ENCODE measurements at regions not wholly inside any gene's neighbourhood (a gene's known extent, or its start where the extent isn't known, plus 50 kb on each side); places are given as distances from the start of the nearest gene placed in this dataset.
A peak's percentile ranks its signal among the peaks of the same experiment; 100 is the strongest.
"Not testable (repeated sequence)": the region's sequence is repeated elsewhere in the genome, so short reads cannot be mapped to it uniquely, and the experiment has no call there.

DNA sequence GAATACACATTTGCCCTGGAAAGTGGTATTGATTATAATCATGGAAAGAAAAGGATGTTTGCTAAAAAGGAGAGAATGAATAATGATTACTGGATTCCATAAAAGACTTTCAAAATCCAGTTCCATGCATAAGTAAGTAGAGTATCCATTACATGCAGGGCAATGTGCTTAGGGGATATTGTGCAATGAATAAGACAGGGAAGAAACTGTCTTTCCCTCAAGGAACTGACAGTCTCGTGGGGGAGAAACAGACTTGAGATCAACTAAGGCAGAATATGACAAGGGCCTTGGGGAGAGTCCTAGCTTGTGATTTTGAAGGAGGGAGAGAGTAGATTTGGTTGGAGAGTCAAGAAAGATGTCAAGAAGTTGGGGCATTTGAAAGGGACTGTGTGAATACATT is 130.6 kb downstream of the SPP2 start:
- no peak for FAIRE-seq

DNA sequence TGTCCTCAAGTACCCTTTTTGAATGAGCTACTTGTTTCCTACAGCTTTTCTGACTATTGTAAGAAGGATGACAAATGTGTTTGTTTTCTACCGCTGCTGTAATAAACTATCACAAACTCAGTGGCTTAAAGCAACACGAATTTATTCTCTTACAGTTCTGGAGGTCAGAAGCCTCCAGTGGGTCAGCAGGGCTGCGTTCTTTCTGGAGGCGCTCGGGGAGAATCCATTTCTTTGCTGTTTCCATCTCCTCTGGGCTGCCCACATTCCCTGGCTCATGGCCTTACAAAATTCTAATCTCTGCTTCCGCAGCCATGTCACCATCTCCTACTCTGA is 128.5 kb downstream of the SPP2 start:
- FAIRE-seq = no peak

DNA sequence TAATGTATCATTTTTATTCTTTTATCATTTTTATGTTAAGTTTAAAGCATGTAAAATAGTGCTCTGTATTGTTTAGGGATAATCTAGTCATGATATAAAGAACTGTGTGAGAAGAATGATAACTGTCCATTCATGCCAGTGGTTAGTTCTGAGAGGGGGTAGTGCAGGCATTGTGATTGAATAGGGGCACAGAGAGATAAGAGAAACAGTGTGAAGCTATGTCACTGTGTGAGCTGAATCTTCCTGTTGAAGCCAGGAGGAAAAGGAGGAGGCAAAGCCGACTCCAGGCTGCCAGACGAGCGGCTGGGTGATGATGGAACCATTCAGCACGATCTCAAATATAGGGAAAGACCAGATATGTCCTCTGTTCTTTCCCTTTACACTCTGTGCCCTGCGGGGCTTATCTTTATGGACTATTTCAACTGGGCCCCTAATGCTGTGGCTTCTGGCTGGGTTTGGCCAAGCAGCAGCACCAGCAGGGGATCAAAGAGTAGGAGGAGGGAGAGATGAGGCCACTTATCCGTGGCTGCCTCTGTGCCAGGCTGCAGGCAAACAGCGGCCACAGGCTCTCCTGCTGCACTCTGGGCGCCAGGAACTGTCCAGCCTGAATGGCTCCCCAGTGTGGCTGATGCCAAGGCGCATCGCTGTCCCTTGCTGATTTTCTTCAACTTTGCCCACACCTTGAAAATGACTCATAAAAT is 128.0 kb downstream of the SPP2 start:
- no peak for FAIRE-seq

DNA sequence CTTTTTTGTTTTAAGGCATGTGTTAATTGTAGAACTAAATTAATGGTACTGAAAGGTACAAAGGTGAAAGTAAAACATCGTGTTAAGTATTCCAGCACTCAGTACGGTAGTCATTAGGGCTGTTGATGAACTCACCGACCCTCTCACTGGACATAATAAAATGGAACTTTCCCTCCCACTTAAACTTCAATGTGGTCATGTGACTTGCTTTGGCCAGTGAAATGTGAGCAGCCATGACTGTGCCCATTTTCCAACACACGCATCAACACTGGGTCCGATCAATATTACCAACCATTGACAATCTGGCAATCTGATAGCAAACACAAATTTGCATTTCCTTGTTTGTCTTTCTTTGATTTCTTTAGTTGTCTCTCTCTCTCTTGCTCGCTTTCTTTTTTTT is 125.1 kb downstream of the SPP2 start:
- FAIRE-seq = no peak

DNA sequence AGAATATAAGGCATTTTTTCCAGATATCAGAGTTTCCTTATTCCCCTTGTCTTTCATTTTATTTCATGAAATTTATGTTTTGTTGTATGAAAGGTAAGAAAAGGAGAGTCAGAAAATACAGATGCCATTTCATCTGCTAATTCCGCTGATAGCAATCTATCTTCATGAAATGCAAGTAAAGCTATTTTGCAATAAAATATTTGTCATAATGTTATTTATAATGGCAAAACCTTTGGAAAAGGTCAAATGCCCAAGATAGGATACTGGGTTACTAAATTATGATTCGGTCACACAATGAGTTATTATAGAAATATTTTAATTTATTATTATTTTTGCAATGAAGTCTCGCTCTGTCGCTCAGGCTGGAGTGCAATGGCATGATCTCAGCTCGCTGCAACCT is 124.2 kb downstream of the SPP2 start:
- FAIRE-seq = no peak

DNA sequence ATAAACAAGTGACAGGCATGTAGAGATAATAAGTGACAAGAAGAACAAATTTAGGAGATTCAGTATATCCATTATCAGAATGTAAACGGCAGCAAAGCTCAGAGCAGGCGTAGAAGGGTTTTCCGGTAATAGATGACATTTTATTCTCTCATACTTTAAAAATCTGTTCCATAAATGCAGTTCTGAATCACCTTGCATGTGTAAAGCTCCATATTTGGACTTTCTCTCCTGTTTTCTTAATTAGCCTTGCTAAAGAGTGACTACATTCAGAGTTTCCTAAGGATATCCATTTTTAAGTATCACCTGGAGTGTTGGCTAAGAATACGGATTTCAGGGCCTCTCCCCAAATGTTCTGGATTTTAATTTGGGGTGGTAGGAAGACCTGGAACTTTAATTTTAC is 122.0 kb downstream of the SPP2 start:
- FAIRE-seq = no peak

DNA sequence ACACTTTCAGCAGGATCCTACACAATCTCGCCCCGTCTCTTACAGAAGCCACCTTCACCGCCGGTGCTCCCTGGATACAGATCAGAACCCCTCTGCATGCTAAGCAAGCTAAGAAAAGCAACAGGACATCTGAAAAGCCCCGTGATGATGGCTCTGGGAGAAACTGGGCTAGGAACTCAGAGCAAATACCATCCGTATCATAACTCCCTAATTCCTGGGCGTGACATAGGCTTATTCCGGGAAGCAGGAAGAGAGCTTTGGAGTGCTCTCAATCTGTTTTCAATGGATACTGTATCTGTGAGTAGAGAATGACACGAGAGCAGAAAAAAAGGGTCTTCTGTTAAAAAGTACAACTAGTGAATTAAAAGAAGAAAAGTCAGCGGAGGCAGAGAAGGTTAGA is 121.6 kb downstream of the SPP2 start:
- FAIRE-seq = no peak

DNA sequence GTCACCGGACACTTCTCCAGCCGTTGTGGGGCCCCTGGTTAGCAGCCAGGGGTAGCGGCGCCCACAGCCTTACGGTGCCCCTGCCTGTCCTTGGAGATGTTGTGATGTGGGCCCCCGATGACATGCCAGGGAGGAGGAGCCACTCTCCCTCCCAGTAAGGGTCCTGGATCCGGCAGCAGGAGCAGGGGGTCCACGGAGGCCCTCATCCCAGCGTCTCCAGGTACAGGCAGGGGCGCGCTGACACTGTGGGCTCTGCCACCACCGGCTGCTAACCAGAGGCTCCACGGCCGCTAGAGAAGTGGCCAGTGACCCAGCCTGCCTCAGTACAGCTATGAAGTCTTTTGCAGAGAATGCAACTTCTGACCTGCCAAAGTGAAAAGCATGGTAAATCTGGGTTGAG is 121.2 kb downstream of the SPP2 start:
- FAIRE-seq = no peak

DNA sequence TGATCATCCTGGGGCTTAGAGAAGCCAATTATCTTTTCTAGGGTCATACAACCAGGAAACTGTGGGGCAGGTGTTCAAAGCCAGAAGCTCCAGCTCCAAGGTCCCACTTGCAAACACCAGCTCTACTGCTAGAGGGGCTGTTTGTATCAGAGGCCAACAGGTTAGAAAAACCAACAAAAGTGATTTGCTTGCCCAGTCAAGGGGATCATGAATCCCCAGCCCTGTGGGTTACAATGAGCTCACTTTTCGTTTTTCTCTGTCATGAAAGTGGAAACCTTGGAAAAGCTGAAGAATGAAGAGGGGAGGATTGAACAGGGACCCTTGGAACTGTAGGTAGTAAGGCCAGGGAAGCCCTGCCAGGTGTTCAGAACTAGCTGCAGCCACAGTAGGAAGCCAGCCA is 119.2 kb downstream of the SPP2 start:
- FAIRE-seq = no peak

DNA sequence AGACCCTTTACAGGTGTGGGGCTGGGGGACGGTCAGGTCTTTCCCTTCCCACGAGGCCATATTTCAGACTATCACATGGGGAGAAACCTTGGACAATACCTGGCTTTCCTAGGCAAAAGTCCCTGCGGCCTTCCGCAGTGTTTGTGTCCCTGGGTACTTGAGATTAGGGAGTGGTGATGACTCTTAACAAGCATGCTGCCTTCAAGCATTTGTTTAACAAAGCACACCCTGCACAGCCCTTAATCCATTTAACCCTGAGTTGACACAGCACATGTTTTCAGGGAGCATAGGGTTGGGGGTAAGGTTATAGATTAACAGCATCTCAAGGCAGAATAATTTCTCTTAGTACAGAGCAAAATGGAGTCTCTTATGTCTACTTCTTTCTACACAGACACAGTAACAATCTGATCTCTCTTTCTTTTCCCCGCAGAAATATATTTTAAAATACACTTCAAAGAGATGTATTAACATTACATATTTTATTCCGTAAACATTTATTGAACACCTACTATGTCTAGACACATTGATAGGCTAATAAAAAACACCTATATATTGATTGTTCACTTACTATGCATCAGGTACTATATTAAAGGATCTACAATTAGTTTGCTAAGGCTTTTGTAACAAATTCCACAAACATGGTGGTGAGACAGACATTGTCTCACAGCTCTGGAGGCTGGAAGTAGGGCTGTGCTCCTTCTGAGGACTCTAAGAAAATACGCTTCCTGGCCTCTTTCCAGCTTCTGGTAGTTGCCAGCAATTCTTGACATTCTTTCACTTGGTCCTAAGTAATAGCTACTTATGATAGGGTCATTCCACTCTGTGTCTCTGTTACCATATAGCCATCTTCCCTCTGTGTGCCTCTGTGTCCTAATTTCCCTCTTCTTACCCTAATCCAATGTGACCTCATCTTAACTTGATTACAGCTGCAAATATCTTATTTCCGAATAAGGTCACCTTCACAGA is 118.4 kb downstream of the SPP2 start:
- FAIRE-seq = peak; percentile 37

DNA sequence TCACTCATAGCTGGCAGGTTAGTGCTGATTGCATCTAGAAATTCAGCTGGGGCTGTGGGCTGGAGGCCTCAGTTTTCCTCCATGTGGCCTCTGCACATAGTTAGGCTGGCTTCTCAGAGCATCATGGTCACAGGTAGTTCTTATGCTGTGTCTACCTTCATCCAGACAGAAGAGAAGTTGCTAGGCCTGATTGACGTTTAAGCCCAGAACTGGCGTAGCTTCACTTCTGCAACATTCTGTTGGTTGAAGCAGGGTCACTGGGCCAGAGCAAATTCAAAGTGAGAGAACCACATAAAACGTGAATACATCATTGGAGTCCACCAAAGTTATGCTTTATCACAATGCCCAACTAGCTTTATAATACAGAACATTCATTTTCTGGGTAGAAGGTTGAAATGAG is 116.0 kb downstream of the SPP2 start:
- no peak for FAIRE-seq

DNA sequence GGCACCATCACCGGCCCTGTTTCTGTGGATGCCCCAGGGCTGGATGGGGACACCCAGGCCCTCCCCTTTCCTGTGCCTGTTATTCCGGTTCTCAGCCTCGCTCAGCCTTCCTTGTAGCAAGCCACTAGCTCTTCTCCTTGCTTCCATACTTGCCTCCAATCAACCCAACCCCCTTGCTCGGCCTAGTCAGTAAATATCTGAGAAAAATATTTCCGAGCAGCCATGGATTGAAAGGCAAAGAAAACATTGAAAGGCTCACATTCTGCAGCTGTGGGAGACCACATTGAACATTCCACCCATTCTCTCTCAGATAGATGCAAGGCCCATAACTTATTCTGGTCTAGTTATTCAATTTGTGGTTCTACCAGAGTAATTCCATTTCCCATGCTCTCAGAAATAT is 114.9 kb downstream of the SPP2 start:
- FAIRE-seq = no peak

DNA sequence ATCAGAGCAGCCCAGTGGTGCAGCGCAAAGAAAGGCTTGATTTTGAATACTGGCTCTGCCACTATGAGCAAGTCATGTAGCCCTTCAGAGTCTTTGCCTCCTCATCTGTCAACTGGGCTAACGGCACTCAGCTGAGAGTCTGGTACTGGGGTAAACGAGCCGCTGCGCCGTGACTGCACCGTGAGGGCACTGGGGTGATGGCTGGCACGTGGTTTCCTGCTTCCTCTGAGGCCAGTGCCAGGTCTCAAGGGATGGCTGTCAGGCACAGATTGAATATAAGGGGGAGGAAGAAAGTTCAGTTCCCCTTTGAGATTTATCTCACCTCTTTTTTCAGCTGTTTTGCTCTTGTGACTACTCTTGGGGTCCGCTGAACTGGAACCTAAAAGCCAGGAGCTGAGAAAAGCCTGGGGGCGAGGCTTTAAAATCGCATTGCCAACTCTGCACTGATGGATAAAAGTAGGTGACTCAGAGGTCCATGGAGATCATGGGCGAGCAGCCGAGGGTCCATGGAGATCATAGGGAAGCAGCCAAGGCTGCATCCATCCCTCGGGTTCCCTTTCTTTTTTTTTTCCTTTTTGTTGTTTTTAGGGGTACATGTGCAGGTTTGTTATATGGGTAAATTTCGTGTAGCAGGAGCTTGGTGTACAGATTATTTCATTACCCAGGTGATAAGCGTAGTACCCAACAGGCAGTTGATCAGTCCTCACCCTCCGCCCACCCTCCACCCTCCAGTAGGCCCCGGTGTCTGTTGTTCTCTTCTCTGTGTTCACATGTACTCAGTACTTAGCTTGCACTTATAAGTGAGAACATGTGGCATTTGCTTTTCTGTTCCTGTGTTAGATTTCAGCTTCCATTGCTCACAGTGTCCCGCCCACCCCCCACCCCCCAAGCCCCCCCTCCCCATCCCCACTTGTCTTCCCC is 114.3 kb downstream of the SPP2 start:
- FAIRE-seq = no peak

DNA sequence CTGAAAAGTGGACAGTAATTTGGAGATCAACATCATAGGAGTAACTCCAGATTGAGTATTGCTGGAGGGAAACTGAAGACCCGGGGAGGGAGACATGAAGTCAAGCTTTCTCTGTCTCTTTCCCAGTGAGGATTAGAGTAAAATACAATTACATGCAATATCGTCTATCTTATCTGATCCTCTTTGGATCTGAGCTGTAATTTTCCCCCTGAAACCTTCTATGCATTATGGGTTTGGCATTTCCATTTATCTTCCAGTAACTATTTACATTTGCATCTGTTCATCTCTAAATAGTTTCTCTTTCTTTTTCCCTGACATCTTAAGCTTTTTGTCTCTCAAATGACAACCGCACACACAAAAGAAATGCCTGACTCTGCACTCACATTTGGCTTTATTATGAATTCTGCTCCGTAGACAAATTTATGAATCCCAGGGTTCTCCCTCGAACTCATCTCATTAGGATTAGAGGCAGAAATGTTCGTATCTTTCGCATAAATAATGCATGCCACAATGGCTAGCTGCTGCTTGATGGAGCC is 113.1 kb downstream of the SPP2 start:
- FAIRE-seq = no peak

DNA sequence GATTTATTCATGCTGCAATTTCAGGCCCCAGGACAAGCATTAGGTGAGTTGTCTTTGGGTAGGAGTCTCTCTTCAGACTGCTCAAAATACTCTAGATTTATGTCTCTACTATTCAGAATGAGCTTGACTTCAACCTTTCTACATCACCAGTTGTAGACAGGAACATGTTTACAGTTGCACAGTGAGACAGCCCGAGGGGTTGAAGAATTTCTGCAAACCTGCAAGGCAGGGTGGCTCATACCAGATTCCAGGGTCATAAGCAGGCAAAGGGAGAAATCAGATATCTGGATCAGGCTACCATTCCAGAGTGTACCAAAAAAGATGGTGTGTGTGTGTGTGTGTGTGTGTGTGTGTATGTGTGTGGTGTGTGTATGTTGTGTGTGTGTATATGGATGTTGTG is 112.4 kb downstream of the SPP2 start:
- no peak for FAIRE-seq

DNA sequence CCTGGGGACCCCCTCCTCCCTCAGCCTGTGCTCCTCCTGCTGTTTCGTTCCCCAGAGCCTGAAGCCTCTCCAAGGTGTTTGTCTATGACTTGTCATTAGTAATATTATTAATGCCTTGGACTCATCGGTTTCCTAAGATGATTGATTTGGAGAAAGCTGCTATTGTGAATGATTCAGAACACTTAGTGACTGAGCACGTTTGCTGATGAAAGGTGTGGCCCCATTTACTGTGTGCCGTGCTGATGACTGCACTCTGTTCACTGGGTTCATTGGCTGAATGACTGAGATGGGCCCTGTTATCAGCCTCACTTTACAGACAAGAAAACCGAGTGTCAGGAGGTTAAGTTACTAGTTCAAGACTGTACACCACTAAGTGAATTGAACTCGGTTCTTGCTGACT is 111.4 kb downstream of the SPP2 start:
- FAIRE-seq = no peak

DNA sequence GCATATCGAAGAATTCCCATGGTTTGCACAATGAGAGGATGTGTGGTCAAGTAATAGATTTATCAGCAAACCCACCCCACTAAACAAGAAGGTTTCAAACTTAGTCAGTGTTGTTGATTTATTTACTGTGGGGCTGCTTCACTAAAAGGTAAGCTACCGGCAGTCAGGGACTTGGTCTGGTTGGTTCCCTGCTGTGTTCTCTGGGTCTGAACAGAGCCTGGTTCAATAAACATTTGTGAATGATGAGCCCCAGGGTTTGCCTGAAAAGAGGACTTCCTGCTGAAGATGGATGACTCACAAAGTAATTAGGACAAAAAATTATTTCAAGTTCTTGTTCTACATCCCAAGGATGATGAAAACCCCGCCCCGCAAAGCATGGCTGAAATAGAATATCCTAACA is 108.3 kb downstream of the SPP2 start:
- no peak for FAIRE-seq

DNA sequence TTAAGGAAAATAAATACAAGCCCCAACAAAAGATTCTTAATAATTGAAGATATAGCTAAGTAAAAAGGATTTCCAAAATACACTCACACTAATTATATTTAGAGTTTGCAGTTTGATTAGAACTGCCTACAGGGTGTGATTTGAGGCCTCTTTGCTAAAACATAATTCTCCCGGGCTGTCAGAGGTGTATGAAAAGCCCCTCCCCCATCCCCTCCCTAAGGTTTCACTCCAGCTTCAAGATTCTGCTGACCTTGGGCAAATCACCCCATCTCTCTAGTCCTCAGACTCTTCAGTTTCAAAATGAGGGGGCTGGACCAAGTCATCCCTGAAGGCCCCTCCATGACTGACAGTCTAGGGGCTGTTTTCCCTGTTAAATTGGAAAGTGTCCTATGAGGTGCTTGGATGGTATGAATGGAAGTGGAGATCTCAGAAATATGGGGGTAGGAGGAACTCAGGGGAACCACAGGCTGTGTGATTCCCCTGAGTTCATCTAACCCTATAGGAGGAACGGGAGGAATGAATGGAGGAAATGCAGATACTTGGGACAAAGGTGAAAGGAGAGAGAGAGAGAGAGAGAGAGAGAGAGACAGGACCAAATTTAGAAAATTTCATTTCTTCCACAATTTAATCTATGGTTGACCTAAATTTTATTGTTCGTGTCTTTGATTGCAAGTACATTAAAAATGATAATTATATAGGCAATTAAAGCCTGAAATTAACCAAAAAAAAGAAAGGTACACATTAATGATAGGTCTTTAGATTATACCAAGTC is 107.5 kb downstream of the SPP2 start:
- no peak for FAIRE-seq

DNA sequence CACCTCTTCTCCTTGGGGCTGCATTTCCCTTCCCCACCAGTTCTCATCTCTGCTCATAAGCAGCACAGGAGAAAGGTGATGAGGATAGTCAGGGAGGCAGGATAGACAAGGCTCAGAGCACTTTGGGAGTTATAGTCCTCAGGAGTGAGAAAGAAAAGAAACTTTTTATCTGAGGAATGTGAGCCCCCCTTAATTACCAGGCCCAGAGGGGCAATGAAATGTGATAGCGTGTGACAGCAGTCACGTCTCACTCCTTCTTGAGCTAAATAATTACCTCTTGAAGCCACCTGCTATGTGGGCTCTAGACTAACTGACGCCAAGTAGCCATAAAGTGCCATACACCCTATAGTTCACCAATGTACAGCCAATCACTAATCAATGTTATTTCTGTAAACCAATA is 105.8 kb downstream of the SPP2 start:
- FAIRE-seq = no peak

DNA sequence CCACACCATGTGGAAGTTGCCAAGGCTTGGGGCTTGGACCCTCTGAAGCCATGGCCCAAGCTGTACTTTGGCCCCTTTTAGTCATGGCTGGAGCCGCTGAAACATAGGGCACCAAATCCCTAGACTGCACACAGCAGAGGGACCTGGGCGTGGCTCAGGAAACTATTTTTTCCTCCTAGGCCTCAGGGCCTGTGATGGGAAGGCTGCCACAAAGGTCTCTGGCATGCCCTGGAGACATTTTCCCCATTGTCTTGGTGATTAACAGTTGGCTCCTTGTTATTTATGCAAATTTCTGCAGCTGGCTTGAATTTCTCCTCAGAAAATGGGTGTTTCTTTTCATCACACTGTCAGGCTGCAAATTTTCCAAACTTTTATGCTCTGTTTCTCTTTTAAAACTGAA is 102.3 kb downstream of the SPP2 start:
- not testable (repeated sequence) for FAIRE-seq

DNA sequence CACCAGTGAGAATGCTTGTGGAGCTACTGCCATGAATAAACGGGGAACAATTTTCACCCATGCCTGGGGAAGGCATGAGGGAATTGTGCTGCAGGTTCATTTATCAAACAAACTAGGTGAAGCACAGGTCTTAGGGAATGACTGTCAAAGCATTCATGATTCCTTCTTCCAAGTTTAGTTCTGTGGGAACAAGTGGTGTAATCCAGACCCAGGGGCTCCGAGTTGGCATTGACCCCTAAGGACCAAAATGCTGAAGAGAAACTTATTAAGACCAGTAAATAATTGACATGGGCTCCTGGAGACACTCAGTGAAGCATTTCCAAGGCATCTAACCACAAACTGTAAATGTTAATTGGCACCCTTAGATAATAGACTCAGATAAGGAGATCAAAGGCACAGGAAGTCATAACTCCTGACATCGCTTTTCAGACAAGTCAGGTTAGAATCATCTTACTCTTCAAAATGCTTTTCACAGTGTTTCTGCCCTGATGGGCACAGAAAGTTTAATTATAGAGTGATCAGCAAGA is 96.9 kb downstream of the SPP2 start:
- FAIRE-seq = no peak

All from G401.6 (cell line).